ENCODE measurements at regions not wholly inside any gene's neighbourhood (a gene's known extent, or its start where the extent isn't known, plus 50 kb on each side); places are given as distances from the start of the nearest gene placed in this dataset.

- DNase-seq (ENCODE audit: low read depth) = no peak
Measured at GRCh38 chr14:97395068-97395467, 597.9 kb downstream of the VRK1 start.

GRCh38 chr14:97401714-97402113 is 604.5 kb downstream of the VRK1 start:
- DNase-seq (ENCODE audit: low read depth) = no peak

- no peak for DNase-seq (ENCODE audit: low read depth)
Measured at GRCh38 chr14:97402279-97402678, 605.1 kb downstream of the VRK1 start.

GRCh38 chr14:97407701-97408407 is 610.7 kb downstream of the VRK1 start:
- no peak for DNase-seq (ENCODE audit: low read depth)

- no peak for DNase-seq (ENCODE audit: low read depth)
Measured at GRCh38 chr14:97408503-97408902, 611.3 kb downstream of the VRK1 start.

GRCh38 chr14:97408937-97409815 is 612.0 kb downstream of the VRK1 start:
- DNase-seq (ENCODE audit: low read depth) = no peak

- DNase-seq (ENCODE audit: low read depth) = no peak
Measured at GRCh38 chr14:97410667-97411620, 613.8 kb downstream of the VRK1 start.

- no peak for DNase-seq (ENCODE audit: low read depth)
Measured at GRCh38 chr14:97411938-97412612, 614.9 kb downstream of the VRK1 start.

- DNase-seq (ENCODE audit: low read depth) = no peak
Measured at GRCh38 chr14:97413022-97413539, 615.9 kb downstream of the VRK1 start.

GRCh38 chr14:97413966-97414717 is 617.0 kb downstream of the VRK1 start:
- DNase-seq (ENCODE audit: low read depth) = no peak

- no peak for DNase-seq (ENCODE audit: low read depth)
Measured at GRCh38 chr14:97414718-97415098, 617.5 kb downstream of the VRK1 start.

- DNase-seq (ENCODE audit: low read depth) = no peak
Measured at GRCh38 chr14:97415907-97416306, 618.7 kb downstream of the VRK1 start.

GRCh38 chr14:97416550-97416949 is 619.4 kb downstream of the VRK1 start:
- DNase-seq (ENCODE audit: low read depth) = no peak

- DNase-seq (ENCODE audit: low read depth) = no peak
Measured at GRCh38 chr14:97417331-97417730, 620.1 kb downstream of the VRK1 start.

- no peak for DNase-seq (ENCODE audit: low read depth)
Measured at GRCh38 chr14:97420211-97420610, 623.0 kb downstream of the VRK1 start.

- no peak for DNase-seq (ENCODE audit: low read depth)
Measured at GRCh38 chr14:97426776-97427175, 629.6 kb downstream of the VRK1 start.

GRCh38 chr14:97428808-97429440 is 631.7 kb downstream of the VRK1 start:
- DNase-seq (ENCODE audit: low read depth) = no peak

- DNase-seq (ENCODE audit: low read depth) = no peak
Measured at GRCh38 chr14:97432586-97432985, 635.4 kb downstream of the VRK1 start.

- no peak for DNase-seq (ENCODE audit: low read depth)
Measured at GRCh38 chr14:97441740-97442362, 644.7 kb downstream of the VRK1 start.

GRCh38 chr14:97442363-97442762 is 645.2 kb downstream of the VRK1 start:
- no peak for DNase-seq (ENCODE audit: low read depth)

All from GM04503 (cell line).